NCI-H2171 treated with DMSO at 0.1 percent for 48 hours (cell line): ENCODE measurements at regions not wholly inside any gene's neighbourhood (a gene's known extent, or its start where the extent isn't known, plus 50 kb on each side); places are given as distances from the start of the nearest gene placed in this dataset.
"Not testable (repeated sequence)": the region's sequence is repeated elsewhere in the genome, so short reads cannot be mapped to it uniquely, and the experiment has no call there.

Experiments used
- DNase-seq: peaks from one replicate; lab custom pipeline; 2025; lab: John Stamatoyannopoulos, UW

- no peak for DNase-seq
Observed at GRCh38 chr10:30197186-30197585, 137.8 kb upstream of the JCAD start.

GRCh38 chr10:30196559-30196958 lies 137.2 kb upstream of the JCAD start:
- DNase-seq = not testable (repeated sequence)

- DNase-seq = no peak
Observed at GRCh38 chr10:30192846-30193608, 133.6 kb upstream of the JCAD start.

GRCh38 chr10:30190577-30191552 lies 131.5 kb upstream of the JCAD start:
- DNase-seq = no peak

GRCh38 chr10:30189238-30189580 lies 129.8 kb upstream of the JCAD start:
- DNase-seq = no peak

- no peak for DNase-seq
Observed at GRCh38 chr10:30188556-30189237, 129.3 kb upstream of the JCAD start.

GRCh38 chr10:30188101-30188500 lies 128.7 kb upstream of the JCAD start:
- no peak for DNase-seq

GRCh38 chr10:30187010-30187409 lies 127.6 kb upstream of the JCAD start:
- no peak for DNase-seq

GRCh38 chr10:30186371-30186875 lies 127.0 kb upstream of the JCAD start:
- DNase-seq = no peak

GRCh38 chr10:30185916-30186315 lies 126.5 kb upstream of the JCAD start:
- DNase-seq = no peak

- no peak for DNase-seq
Observed at GRCh38 chr10:30185341-30185740, 126.0 kb upstream of the JCAD start.

- no peak for DNase-seq
Observed at GRCh38 chr10:30184397-30185033, 125.1 kb upstream of the JCAD start.

GRCh38 chr10:30183055-30183402 lies 123.6 kb upstream of the JCAD start:
- no peak for DNase-seq

- DNase-seq = no peak
Observed at GRCh38 chr10:30182191-30183054, 123.0 kb upstream of the JCAD start.

GRCh38 chr10:30178356-30178964 lies 119.1 kb upstream of the JCAD start:
- DNase-seq = no peak

GRCh38 chr10:30176776-30177533 lies 117.6 kb upstream of the JCAD start:
- no peak for DNase-seq

GRCh38 chr10:30176182-30176581 lies 116.8 kb upstream of the JCAD start:
- DNase-seq = no peak

- DNase-seq = no peak
Observed at GRCh38 chr10:30172673-30173072, 113.3 kb upstream of the JCAD start.

GRCh38 chr10:30172091-30172490 lies 112.7 kb upstream of the JCAD start:
- no peak for DNase-seq

- DNase-seq = no peak
Observed at GRCh38 chr10:30171601-30172000, 112.2 kb upstream of the JCAD start.
